HUES6 (cell line): ENCODE measurements at regions not wholly inside any gene's neighbourhood (a gene's known extent, or its start where the extent isn't known, plus 50 kb on each side); places are given as distances from the start of the nearest gene placed in this dataset.

ENCODE experiments used
- H3K27ac ChIP-seq: 2 replicates; pipeline ENCODE4 v1.7.0; 2013; ENCODE audit warnings: low read depth, mild to moderate bottlenecking, low read length, inconsistent platforms
- H3K27me3 ChIP-seq: 2 replicates; pipeline ENCODE4 v1.6.1; 2013; ENCODE audit warnings: low read length; ENCODE audit not compliant: control insufficient read depth, insufficient read depth
- H3K36me3 ChIP-seq: 2 replicates; pipeline ENCODE4 v1.6.1; 2013; ENCODE audit warnings: low read length; ENCODE audit not compliant: control insufficient read depth, insufficient read depth
- H3K4me1 ChIP-seq: 2 replicates; pipeline ENCODE4 v1.6.1; 2013; ENCODE audit warnings: low read length; ENCODE audit not compliant: control insufficient read depth, insufficient read depth
- H3K4me3 ChIP-seq: 2 replicates; pipeline ENCODE4 v1.5.1; 2013; ENCODE audit warnings: low read depth, low read length
- H3K9ac ChIP-seq: one replicate; pipeline ENCODE4 v1.6.1; 2013; ENCODE audit warnings: mild to moderate bottlenecking, low read length
- H3K9me3 ChIP-seq: 2 replicates; pipeline ENCODE4 v1.6.1; 2013; ENCODE audit warnings: low read depth, low read length; ENCODE audit not compliant: control insufficient read depth, insufficient read depth

DNA sequence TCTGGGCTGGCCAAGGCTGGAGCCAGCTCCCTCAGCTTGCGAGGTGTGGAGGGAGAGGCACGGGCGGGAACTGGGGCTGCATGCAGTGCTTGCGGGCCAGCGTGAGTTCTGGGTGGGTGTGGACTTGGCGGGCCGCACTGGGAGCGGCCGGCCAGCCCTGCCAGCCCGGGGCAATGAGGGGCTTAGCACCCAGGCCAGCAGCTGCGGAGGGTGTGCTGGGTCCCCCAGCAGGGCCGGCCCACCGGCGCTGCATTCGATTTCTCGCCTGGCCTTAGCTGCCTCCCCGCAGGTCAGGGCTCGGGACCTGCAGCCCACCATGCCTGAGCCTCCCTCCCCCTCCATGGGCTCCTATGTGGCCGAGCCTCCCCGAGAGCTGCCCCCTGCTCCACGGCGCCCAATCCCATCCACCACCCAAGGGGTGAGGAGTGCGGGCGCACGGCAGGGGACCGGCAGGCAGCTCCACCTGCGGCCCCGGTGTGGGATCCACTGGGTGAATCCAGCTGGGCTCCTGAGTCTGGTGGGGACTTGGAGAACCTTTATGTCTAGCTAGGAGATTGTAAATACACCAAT lies 302.6 kb upstream of the ADAMTS16 start:
- no peaks in the 10 kb centered on the region for H3K4me1 ChIP-seq
- no peak overlapping the region for H3K27ac ChIP-seq
- H3K36me3 ChIP-seq, result no peaks in the 10 kb centered on the region
- peaks cover 3% of the 10 kb centered on the region; the same call in 1 of the 2 replicates for H3K9me3 ChIP-seq
- H3K9ac ChIP-seq, result no peak overlapping the region
- no peak overlapping the region for H3K4me3 ChIP-seq
- no peaks in the 10 kb centered on the region for H3K27me3 ChIP-seq

GRCh38 chr5:4845221-4845620 lies 294.9 kb upstream of the ADAMTS16 start:
- no peaks in the 10 kb centered on the region for H3K27me3 ChIP-seq

GRCh38 chr5:4847766-4848165 lies 292.4 kb upstream of the ADAMTS16 start:
- Histone ChIP-seq H3K36me3 (no peaks in the 10 kb centered on the region), H3K9me3 (peaks cover 7% of the 10 kb centered on the region; the same call in 1 of the 2 replicates), H3K4me3 (no peak overlapping the region), H3K9ac (no peak overlapping the region), H3K27ac (no peak overlapping the region), H3K27me3 (no peaks in the 10 kb centered on the region), H3K4me1 (no peaks in the 10 kb centered on the region)

More at GRCh38 chr5:4845221-4845620, 294.9 kb upstream of the ADAMTS16 start:
- H3K36me3 ChIP-seq, result no peaks in the 10 kb centered on the region
- H3K27ac ChIP-seq, result no peak overlapping the region
- no peak overlapping the region for H3K9ac ChIP-seq
- no peaks in the 10 kb centered on the region for H3K4me1 ChIP-seq
- peaks cover 5% of the 10 kb centered on the region; the same call in 1 of the 2 replicates for H3K9me3 ChIP-seq
- no peak overlapping the region for H3K4me3 ChIP-seq

GRCh38 chr5:4855036-4855435 lies 285.1 kb upstream of the ADAMTS16 start:
- peaks cover 11% of the 10 kb centered on the region for H3K4me1 ChIP-seq
- H3K9me3 ChIP-seq, result peaks cover 2% of the 10 kb centered on the region; the same call in 1 of the 2 replicates
- no peak overlapping the region for H3K4me3 ChIP-seq
- no peaks in the 10 kb centered on the region for H3K36me3 ChIP-seq
- no peaks in the 10 kb centered on the region for H3K27me3 ChIP-seq
- no peak overlapping the region for H3K9ac ChIP-seq
- H3K27ac ChIP-seq, result no peak overlapping the region

DNA sequence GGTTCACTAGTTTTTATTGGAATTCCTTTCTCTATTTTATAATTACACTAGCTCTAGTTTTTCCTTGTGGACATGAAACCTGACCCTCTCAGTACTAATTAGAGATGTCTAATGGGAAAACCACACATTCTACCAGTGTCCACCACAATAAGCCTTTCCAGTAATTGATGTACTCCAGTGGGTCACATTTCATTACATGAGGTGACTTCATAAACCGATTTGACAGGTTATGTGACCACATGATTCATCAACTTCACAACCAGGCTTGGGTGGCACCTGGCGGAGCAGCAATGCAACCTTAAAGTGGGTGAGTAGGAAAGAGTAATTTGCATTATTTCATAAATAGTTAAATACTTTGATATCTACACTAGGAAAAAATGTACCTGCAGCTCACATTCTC lies 284.2 kb upstream of the ADAMTS16 start:
- Histone ChIP-seq H3K4me3 (no peak overlapping the region), H3K9ac (no peak overlapping the region), H3K27me3 (no peaks in the 10 kb centered on the region), H3K27ac (no peak overlapping the region), H3K4me1 (peaks cover 11% of the 10 kb centered on the region), H3K9me3 (peaks cover 2% of the 10 kb centered on the region; the same call in 1 of the 2 replicates), H3K36me3 (no peaks in the 10 kb centered on the region)

DNA sequence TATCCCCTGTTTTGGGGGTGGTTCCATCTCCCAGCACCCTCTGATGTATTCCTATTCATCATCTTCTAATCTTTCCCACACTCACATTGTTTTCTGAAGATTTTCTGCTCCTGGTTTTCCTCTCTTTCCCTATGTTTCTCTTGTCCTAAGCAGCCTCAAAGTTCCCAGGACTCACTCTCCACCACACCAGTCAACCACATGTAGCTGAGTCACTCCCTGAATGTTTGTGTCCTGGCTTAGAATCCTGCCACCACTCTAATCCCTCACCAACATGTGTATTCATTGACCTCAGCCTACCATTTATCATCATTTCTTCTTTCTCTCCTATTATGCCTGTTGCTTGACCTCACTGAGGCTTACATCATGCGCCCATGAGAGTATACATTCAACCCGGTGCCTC lies 282.4 kb upstream of the ADAMTS16 start:
- H3K9me3 ChIP-seq, result no peaks in the 10 kb centered on the region
- no peak overlapping the region for H3K4me3 ChIP-seq
- no peak overlapping the region for H3K27ac ChIP-seq
- H3K27me3 ChIP-seq, result no peaks in the 10 kb centered on the region
- H3K9ac ChIP-seq, result no peak overlapping the region
- no peaks in the 10 kb centered on the region for H3K36me3 ChIP-seq
- peaks cover 11% of the 10 kb centered on the region for H3K4me1 ChIP-seq

GRCh38 chr5:4859500-4860235 lies 280.5 kb upstream of the ADAMTS16 start:
- no peaks in the 10 kb centered on the region for H3K9me3 ChIP-seq
- H3K4me3 ChIP-seq, result no peak overlapping the region
- H3K27me3 ChIP-seq, result no peaks in the 10 kb centered on the region
- no peak overlapping the region for H3K27ac ChIP-seq
- H3K4me1 ChIP-seq, result peaks cover 10% of the 10 kb centered on the region
- H3K9ac ChIP-seq, result no peak overlapping the region
- no peaks in the 10 kb centered on the region for H3K36me3 ChIP-seq

- H3K27me3 ChIP-seq, result no peaks in the 10 kb centered on the region
- no peaks in the 10 kb centered on the region for H3K36me3 ChIP-seq
- H3K9me3 ChIP-seq, result no peaks in the 10 kb centered on the region
- H3K4me3 ChIP-seq, result no peak overlapping the region
- no peaks in the 10 kb centered on the region for H3K4me1 ChIP-seq
- no peak overlapping the region for H3K27ac ChIP-seq
- no peak overlapping the region for H3K9ac ChIP-seq
Observed at GRCh38 chr5:4860631-4861030, 279.5 kb upstream of the ADAMTS16 start.

- H3K4me1 ChIP-seq, result no peaks in the 10 kb centered on the region
- no peak overlapping the region for H3K4me3 ChIP-seq
- no peaks in the 10 kb centered on the region for H3K36me3 ChIP-seq
- no peak overlapping the region for H3K27ac ChIP-seq
- no peak overlapping the region for H3K9ac ChIP-seq
- H3K9me3 ChIP-seq, result peaks cover 3% of the 10 kb centered on the region; the same call in 1 of the 2 replicates
- H3K27me3 ChIP-seq, result no peaks in the 10 kb centered on the region
Observed at GRCh38 chr5:4862500-4862899, 277.6 kb upstream of the ADAMTS16 start.

DNA sequence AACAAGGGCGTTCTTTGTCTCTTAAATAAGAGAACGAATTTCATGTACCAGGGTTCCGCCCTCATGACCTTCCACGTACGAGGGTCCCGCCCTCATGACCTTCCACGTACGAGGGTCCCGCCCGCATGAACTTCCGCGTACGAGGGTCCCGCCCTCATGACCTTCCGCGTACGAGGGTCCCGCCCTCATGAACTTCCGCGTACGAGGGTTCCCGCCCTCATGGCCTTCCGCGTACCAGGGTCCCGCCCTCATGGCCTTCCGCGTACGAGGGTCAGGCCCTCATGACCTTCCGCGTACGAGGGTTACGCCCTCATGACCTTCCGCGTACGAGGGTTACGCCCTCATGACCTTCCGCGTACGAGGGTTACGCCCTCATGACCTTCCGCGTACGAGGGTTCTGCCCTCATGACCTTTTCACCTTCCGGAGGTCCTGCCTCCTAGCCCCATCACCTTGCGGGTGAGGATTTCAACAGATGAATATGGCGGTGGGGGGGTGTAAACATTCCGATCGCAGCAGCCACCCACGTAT lies 273.9 kb upstream of the ADAMTS16 start:
- H3K4me3 ChIP-seq, result no peak overlapping the region
- H3K27ac ChIP-seq, result no peak overlapping the region
- peaks cover 3% of the 10 kb centered on the region; the same call in 1 of the 2 replicates for H3K9me3 ChIP-seq
- no peaks in the 10 kb centered on the region for H3K4me1 ChIP-seq
- 0 out of 2 replicates have a peak, but pooled peaks cover 3% of the 10 kb centered on the region for H3K27me3 ChIP-seq
- H3K9ac ChIP-seq, result no peak overlapping the region
- H3K36me3 ChIP-seq, result no peaks in the 10 kb centered on the region

DNA sequence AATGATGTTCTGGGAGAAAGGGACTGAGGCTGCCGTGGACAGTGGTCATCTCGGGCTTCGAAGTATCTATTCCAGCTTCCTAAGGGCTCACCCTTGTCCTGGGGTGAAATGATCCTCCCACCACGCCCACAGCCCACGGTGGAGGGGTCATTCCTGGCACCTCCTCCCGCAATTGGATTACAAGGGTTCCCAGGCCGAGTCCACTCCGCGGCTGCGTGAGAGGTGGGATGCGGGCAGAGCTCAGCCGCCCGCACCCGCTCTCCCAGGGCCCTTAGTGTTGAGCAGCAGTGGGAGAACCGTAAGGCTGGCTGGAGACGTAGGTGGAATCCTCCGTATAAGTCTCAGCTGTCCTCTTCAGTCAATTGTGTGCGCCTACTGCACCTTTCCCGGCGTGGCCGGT lies 273.3 kb upstream of the ADAMTS16 start:
- peaks cover 3% of the 10 kb centered on the region; the same call in 1 of the 2 replicates for H3K9me3 ChIP-seq
- H3K4me1 ChIP-seq, result no peaks in the 10 kb centered on the region
- 0 out of 2 replicates have a peak, but pooled peaks cover 3% of the 10 kb centered on the region for H3K27me3 ChIP-seq
- H3K4me3 ChIP-seq, result no peak overlapping the region
- no peaks in the 10 kb centered on the region for H3K36me3 ChIP-seq
- H3K9ac ChIP-seq, result no peak overlapping the region
- H3K27ac ChIP-seq, result no peak overlapping the region
